Hippocampal formation (tissue), 2 donors: ENCODE measurements at regions not wholly inside any gene's neighbourhood (a gene's known extent, or its start where the extent isn't known, plus 50 kb on each side); places are given as distances from the start of the nearest gene placed in this dataset.
"Not testable (repeated sequence)": the region's sequence is repeated elsewhere in the genome, so short reads cannot be mapped to it uniquely, and the experiment has no call there.

ENCODE experiments used
- DNase-seq, 2 donors: peaks; one replicate each; lab custom pipeline; 2025; lab: John Stamatoyannopoulos, UW

DNA sequence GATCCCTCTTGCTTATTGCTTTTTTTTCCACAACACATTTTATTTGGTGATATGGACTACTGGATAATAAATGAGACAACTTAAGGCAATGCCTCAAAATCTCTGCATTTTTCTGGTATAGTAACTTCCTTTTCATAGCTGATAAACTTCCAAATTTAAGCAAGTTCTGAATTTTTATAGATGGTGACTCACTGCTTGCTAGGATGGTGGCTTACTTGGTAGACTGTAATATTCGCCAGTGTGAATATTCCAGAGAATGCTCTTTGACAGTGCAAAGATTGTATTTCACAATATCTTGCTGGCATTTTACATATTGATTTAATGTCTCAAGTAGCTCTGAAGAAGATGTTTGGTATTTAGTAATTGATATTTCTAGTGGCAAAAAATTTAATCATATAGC lies 472.4 kb downstream of the TFEC start:
- no peak for DNase-seq

GRCh38 chr7:115557296-115557695 lies 473.3 kb downstream of the TFEC start:
- DNase-seq, result not testable (repeated sequence)

GRCh38 chr7:115552766-115553165 lies 477.8 kb downstream of the TFEC start:
- DNase-seq, result no peak

DNA sequence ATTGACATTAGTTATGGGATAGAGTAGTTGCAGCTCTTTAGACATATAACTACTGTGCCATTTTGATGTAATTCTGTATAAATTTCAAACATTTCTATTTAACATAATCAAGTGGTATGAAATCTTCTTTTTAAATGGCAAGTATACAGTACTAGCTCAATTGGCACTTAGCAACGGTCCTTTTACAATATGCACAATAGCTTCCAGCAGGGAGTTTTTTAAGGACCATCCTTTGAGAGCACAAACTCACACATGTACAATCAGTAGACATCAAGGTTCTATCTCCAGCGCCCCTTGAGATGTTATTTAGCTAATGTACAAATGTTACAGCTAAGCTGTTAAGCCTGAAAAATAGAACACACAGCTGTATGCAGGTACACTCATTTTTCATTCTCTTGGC lies 480.7 kb downstream of the TFEC start:
- no peak for DNase-seq

DNA sequence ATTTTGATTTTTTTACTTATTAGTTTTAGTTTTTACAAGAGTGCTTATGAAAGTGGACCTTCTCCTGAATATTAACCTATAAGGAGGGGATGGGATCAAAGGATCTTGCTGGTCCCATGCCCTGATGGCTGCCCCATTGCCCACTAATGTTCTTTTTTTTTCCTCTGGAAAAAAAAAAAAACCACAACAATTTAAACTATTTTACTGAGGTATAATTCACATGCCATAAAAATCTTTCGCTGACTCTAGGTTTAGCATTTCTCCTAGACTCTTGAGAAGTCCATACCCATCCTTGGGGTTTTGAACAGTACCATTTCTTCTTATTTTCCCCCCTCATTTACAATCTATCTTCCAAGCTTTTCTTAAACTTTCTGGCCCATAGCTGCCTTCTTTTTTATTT lies 481.8 kb downstream of the TFEC start:
- no peak for DNase-seq

DNA sequence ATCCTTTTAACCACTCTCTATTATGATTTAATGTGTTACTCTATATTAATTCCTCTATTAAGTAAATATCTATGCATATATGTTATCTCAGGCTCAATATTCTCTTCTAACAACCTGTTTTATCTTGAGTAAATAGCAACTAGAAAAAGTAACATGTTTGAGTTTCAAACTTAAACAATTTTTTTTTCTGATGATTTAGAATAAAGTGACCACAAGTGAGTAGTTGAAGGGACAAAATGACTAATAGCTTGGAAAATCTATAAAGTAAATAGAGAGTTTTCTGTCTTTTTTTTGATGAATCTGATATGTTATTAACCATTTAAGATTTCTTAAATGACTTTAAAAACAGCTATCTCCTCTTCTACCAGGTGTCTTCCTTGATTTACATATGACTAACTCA lies 483.8 kb downstream of the TFEC start:
- no peak for DNase-seq

DNA sequence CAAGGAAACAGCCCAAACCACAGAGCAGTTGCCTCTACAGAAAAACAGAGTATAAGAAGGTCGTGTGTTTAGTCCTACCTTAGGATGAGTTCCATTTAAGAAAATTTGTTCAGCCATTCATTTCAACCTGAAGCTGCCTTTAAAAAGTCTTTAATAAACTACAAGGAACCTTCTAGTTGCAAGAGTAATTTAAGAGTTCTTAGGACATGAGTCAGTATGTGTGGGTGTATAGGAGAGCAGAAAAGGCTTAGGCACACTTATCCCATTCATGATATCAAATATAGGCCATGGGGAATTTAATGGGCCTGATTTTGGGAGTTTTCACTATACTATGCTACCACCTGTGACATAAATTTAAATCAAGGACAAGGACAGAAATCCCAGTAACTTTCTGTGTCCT lies 496.8 kb downstream of the TFEC start:
- no peak for DNase-seq

DNA sequence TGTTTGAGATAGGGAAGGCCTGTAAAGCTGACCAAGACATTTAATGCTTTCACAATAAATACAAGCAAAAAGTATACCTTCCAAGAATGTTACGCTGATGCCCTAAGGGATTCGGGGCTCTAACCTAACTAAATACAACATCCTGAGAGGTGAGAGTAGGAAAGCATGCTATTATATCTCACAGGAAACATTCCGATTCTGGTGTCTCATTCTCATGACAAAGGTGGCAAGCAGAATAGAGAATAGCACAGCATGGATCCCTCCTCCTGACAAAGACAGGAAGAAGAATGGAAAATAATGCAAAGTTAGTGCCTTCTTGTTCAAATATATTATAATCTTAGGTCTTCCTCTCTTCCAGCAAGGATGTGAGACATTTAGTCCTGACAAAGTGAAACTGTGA lies 504.3 kb downstream of the TFEC start:
- DNase-seq, result no peak

GRCh38 chr7:115522174-115522573 lies 508.4 kb downstream of the TFEC start:
- DNase-seq, result no peak

DNA sequence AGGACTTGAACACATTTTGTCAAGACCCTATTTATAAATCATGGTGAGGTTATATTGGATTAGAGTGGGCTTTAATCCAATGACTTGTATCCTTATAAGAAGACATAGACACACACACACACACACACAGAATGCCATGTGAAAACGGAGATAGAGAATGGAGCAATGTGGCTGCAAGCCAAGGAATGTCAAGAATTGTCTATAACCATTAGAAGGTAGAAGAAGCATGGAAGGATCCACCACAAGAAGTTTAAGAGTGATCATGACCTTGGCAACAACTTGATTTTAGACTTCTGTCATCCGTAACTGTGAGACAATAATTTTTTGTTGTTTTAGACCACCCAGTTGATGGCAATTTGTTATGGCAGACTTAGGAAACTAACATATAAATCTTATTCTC lies 514.2 kb downstream of the TFEC start:
- DNase-seq, result no peak

DNA sequence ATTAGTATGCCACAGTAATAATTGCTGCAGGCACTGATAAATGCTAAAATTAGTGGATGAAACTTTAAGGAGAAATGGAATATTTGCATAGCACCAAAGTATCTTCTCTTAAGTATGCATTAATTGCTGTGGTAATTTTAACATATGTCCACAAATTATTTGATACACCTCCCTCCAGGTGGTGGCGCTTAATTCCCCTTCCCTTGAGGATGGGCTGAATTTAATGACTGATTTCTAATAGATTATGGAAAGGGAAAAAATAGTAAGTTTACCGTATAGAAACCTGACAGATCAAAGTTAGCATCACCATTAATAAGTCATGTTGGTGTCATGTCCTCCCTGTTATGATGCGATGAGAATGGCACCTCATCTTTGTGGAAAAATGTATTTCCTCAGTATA lies 519.2 kb downstream of the TFEC start:
- DNase-seq, result no peak

GRCh38 chr7:115505136-115505535 lies 525.4 kb downstream of the TFEC start:
- DNase-seq, result no peak

GRCh38 chr7:115499956-115500355 lies 530.6 kb downstream of the TFEC start:
- no peak for DNase-seq

GRCh38 chr7:115496006-115496405 lies 534.6 kb downstream of the TFEC start:
- DNase-seq, result no peak

DNA sequence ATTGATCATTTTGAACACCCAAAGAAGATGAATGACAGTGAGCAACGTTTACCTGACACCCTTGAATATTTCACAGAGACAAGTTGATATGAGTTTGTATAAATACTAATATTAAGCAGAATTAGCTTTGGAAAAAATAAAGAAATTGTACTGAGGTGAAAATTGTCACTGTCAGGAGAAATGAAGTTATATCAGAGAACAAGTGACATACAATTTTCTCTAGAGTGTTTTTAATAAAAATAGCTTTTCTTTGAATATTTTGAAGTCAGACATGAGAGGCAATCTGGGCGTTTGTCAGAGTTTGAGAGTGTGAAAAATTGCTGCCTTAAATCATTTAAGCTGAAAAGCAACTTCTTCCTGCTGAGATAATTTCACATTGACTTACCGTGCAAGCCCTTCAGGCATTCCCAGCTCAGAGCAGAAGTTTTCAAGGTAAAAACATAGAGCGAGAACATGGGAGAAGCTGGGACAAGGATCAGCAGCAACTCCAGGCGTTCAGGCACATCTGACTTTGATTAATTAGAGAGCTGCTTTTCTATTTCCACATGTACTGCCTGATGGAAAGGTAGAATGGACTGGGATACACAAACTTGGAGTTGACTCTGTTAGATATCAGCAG lies 535.9 kb downstream of the TFEC start:
- no peak for DNase-seq

- DNase-seq, result no peak
Observed at GRCh38 chr7:115493381-115493780, 537.2 kb downstream of the TFEC start.

DNA sequence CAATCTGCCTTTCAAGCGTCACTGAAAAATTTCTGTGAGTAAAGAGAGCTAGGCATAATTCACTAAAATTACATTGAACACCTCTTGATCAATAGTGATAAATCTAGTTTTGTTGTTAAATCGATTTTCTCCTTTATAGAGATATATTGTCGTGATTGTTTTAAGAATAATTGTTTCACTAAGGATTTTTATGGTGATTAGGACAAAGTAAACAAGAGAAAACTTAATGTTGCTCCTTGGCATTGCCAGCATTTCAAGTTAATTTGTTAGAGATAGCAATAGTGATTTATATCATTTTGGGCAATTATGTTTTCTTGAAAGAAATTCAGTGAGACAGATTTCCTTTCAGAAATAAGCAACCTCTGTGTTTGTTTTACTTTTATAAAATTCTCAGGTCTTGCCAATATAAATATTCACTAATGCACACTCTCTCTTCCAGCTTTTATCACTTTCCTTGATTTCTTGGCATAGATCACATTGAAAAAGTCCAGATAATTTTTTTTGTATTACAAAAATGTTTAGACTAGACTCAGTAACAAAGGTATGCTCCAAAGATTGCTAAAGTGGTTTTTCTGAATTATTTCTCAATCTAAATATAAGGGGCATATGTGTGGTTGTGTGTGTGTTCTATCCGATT lies 538.7 kb downstream of the TFEC start:
- DNase-seq, result no peak

DNA sequence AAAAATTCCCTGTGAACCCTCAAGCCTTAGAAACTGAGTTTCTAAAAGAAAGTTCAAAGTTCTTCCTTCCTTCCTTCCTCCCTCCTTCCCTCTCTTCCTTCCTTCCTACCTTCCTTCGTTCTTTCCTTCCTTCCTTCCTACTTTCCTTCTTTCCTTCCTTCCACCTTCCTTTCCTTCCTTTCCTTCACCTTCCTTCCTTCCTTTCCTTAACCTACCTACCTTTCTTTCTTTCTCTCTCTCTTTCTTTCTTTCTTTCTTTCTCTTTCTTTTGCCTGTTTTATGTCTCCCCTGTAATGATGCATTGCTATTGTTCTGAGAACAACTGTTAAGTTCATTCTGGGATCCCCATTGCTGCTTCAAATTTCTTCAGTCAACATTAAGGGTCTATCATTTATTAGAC lies 551.1 kb downstream of the TFEC start:
- DNase-seq, result no peak

DNA sequence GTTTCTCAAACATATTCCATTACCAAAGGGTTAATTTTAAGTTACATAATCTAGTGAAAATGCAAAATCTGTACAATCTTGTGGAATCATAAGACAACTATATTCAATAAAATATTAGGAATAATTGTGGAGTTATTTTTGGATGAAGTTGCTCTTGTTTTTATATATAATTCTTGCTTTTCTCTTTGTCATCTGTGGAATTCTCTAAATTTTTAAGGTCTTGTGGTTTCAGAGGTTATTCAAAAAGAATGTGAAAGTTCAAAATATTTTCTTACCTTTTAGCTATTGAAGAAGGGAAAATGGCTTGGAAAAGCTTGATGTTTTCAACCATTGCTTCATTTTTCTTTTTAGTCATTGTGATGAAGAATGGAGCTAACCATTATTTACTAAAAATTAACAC lies 552.1 kb downstream of the TFEC start:
- no peak for DNase-seq

- DNase-seq, result no peak
Observed at GRCh38 chr7:115477193-115477651, 553.3 kb downstream of the TFEC start.

GRCh38 chr7:115476671-115477181 lies 553.8 kb downstream of the TFEC start:
- no peak for DNase-seq

DNA sequence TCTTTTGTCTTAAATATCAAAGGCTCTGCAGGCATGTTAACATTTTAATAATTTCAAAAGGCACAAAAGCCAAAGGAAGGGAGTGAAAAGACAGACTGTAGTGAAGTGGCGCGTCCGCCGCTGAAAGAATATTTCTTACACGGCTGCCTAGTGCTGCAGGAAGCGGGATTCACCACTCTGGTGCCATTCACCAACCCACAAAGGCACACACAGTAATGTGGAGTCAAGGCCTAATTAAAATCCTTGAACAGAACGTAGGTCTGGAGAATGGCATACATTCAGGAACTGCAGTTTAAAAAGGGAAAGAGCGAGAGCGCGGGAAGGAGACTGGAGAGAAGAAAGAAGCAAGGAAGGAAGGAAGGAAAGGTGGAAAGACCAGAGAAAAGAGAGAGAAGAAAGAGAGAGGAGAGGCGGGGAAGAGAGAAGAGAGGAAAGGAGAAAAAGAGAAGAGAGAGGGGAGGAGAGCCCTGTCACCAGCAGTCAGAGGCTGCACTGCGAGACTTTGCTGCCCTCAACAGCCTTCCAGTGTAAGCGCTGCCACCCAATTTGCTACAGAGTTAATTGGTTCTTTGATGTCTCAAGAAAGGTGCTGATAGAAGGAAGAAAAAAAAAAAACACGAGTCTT lies 554.0 kb downstream of the MDFIC start:
- no peak for DNase-seq

GRCh38 chr7:115475206-115475605 lies 553.3 kb downstream of the MDFIC start:
- no peak for DNase-seq
